ENCODE measurements at regions not wholly inside any gene's neighbourhood (a gene's known extent, or its start where the extent isn't known, plus 50 kb on each side); places are given as distances from the start of the nearest gene placed in this dataset.

DNA sequence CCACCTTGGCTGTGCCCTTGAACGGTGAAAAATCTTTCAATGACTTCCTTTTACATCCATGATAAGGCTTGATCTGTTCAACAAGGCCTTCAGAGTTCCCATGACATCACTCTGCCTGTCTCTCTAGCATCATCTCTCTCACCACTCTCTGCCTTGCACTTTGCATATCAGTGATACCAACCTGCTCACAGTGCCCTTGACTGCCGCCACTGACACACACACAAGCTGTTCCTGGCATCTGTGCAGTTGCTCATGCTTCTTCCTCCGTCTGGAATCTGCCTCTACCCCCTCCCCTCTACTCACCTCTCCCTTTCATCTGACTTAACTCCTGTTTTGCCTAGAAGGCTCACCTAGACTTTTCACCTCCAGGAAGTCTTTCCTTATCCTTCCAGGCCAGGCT is 79.1 kb upstream of the SEC11C start:
- no peaks in the 10 kb centered on the region for H3K27me3 ChIP-seq
- DNase-seq (peak in 1 of 5 donors; percentile 52), ATAC-seq (peak; percentile 56 to 84 (median 70))
- no peaks in the 10 kb centered on the region for H3K36me3 ChIP-seq
- peaks cover 0 to 30% (median 10%) of the 10 kb centered on the region in 12 donors for H3K4me1 ChIP-seq
- H3K9me3 ChIP-seq = no peaks in the 10 kb centered on the region
- peak overlapping the region in 1 of 12 donors; percentile 8 for H3K27ac ChIP-seq
- 35 to 47% (median 44%) methylated on average over 3 of the region's 3 CpGs for WGBS, 4 donors
- TF ChIP-seq POLR2A (IDR thresholded peaks at IDR 0.05) = no peak
- TF ChIP-seq, protein P1, sequence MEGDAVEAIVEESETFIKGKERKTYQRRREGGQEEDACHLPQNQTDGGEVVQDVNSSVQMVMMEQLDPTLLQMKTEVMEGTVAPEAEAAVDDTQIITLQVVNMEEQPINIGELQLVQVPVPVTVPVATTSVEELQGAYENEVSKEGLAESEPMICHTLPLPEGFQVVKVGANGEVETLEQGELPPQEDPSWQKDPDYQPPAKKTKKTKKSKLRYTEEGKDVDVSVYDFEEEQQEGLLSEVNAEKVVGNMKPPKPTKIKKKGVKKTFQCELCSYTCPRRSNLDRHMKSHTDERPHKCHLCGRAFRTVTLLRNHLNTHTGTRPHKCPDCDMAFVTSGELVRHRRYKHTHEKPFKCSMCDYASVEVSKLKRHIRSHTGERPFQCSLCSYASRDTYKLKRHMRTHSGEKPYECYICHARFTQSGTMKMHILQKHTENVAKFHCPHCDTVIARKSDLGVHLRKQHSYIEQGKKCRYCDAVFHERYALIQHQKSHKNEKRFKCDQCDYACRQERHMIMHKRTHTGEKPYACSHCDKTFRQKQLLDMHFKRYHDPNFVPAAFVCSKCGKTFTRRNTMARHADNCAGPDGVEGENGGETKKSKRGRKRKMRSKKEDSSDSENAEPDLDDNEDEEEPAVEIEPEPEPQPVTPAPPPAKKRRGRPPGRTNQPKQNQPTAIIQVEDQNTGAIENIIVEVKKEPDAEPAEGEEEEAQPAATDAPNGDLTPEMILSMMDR (IDR thresholded peaks at IDR 0.05) = no peak
- intact Hi-C loops (cut with DNase I) = loop anchor here in 1 of 10 donors (10.0 kb wide), 1 partner anchor 536 kb away; no protein-coding TSS in a partner anchor
- H3K4me3 ChIP-seq = no peak overlapping the region

GRCh38 chr18:59061914-59062642 is 77.6 kb upstream of the SEC11C start:
- Histone ChIP-seq H3K4me1 (peaks cover 0 to 26% (median 6%) of the 10 kb centered on the region in 12 donors), H3K36me3 (no peaks in the 10 kb centered on the region), H3K9me3 (no peaks in the 10 kb centered on the region), H3K27me3 (no peaks in the 10 kb centered on the region), H3K27ac (no peak overlapping the region), H3K4me3 (no peak overlapping the region)
- DNase-seq = no peak
- 97 to 98% (median 98%) methylated on average over 14 of the region's 14 CpGs for WGBS, 4 donors
- no peak for TF ChIP-seq POLR2A (IDR thresholded peaks at IDR 0.05)
- intact Hi-C loops (cut with DNase I) = loop anchor here in 1 of 10 donors (10.0 kb wide), 1 partner anchor 537 kb away; no protein-coding TSS in a partner anchor
- ATAC-seq = no peak

DNA sequence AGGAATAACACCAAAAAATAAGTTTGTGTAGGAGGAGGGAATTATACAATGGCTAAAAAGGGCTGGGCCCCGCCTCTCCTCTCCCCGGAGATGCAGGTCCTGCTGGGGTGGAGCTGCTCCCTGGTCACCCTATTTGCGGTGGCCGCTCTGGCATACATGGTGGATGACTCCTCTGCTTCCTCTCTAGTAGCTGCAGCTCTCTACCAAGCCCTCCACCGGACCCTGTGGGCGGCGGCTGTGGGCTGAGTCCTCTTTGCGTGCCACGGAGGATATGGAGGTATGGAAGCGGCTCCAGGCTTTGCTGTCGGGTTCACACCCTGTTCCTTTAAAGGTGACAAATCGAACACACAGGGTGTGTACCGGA is 77.1 kb upstream of the SEC11C start:
- H3K4me1 ChIP-seq = peaks cover 0 to 20% (median 3%) of the 10 kb centered on the region in 12 donors
- no peaks in the 10 kb centered on the region for H3K27me3 ChIP-seq
- no peak for DNase-seq
- ATAC-seq = no peak
- H3K9me3 ChIP-seq = no peaks in the 10 kb centered on the region
- no peak overlapping the region for H3K4me3 ChIP-seq
- H3K36me3 ChIP-seq = no peaks in the 10 kb centered on the region
- intact Hi-C loops (cut with DNase I) = loop anchor here in 1 of 10 donors (10.0 kb wide), 1 partner anchor 538 kb away; no protein-coding TSS in a partner anchor
- 94 to 96% (median 95%) methylated on average over 13 of the region's 13 CpGs for WGBS, 4 donors
- no peak for TF ChIP-seq POLR2A (IDR thresholded peaks at IDR 0.05)
- TF ChIP-seq, protein P1 (IDR thresholded peaks at IDR 0.05) = no peak
- peak overlapping the region in 1 of 12 donors; percentile 63 for H3K27ac ChIP-seq

DNA sequence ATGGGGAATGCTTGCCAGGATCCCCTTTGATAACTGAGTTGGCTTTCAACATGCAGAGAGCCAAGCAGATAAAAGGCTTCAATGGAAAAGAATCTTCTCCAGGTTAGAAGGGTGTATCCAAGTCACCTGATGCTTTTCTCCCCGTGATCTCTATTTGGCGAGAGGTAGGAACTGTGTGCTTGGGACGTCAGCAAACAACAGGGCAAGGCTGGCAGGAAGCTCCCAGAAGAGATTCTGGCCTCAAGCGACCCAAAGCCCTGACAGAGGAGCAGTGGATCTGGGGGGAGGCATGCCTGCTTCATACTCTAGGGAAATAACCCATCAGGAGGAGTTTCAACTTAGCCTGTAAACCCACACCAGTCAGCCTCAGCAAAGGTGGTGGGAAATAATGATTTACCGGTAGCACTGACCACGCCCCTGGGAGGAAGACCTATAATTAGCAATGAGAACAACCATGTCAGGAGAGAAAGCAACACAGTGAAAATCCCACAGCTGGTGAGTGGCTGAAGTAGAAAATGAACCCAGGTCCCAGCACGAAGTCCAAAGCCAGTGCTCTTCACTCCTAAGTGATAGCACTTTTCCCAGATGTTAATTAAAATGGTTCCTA is 76.3 kb upstream of the SEC11C start:
- DNase-seq (no peak), ATAC-seq (peak in 3 of 4 donors; percentile 20 to 62 (median 46))
- TF ChIP-seq, protein P1 (IDR thresholded peaks at IDR 0.05) = no peak
- TF ChIP-seq POLR2A (IDR thresholded peaks at IDR 0.05) = no peak
- WGBS, 4 donors = 41 to 58% (median 54%) methylated on average over 7 of the region's 7 CpGs
- Histone ChIP-seq H3K4me1 (peaks cover 0 to 13% (median 1%) of the 10 kb centered on the region in 12 donors), H3K27me3 (no peaks in the 10 kb centered on the region), H3K27ac (peak overlapping the region in 7 of 12 donors; percentile 0 to 63 (median 17)), H3K36me3 (no peaks in the 10 kb centered on the region), H3K9me3 (no peaks in the 10 kb centered on the region), H3K4me3 (no peak overlapping the region)
- intact Hi-C loops (cut with DNase I) = loop anchor here in 1 of 10 donors (10.0 kb wide), 1 partner anchor 539 kb away; no protein-coding TSS in a partner anchor

Data from heart left ventricle (tissue), 16 donors.